ENCODE measurements at regions not wholly inside any gene's neighbourhood (a gene's known extent, or its start where the extent isn't known, plus 50 kb on each side); places are given as distances from the start of the nearest gene placed in this dataset.

DNA sequence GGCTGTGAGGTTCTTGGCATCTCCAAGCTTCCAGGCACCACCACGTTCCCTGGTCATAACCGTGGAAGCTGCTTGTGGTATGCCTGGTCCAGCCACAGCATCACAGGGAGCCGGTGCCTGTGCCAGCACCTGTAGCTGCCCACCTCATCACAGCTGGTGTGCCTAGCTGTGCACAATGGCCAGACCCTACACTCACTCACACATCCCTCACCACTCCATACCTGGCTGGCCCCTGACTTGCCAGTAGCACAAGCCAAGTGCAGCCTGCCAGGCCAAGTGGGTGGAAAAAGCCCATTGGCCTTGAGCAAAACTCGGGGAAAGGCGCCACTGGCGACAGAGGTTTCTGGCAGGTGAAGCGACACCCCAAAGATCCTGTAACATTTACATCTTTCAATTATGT lies 192.3 kb upstream of the MANEA start:
- ATAC-seq (peak; percentile 16), DNase-seq (peak; percentile 47)
- H3K4me1 ChIP-seq, result no peaks in the 10 kb centered on the region
- TF ChIP-seq, protein P1, sequence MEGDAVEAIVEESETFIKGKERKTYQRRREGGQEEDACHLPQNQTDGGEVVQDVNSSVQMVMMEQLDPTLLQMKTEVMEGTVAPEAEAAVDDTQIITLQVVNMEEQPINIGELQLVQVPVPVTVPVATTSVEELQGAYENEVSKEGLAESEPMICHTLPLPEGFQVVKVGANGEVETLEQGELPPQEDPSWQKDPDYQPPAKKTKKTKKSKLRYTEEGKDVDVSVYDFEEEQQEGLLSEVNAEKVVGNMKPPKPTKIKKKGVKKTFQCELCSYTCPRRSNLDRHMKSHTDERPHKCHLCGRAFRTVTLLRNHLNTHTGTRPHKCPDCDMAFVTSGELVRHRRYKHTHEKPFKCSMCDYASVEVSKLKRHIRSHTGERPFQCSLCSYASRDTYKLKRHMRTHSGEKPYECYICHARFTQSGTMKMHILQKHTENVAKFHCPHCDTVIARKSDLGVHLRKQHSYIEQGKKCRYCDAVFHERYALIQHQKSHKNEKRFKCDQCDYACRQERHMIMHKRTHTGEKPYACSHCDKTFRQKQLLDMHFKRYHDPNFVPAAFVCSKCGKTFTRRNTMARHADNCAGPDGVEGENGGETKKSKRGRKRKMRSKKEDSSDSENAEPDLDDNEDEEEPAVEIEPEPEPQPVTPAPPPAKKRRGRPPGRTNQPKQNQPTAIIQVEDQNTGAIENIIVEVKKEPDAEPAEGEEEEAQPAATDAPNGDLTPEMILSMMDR (IDR thresholded peaks at IDR 0.05), result no peak
- no peaks in the 10 kb centered on the region for H3K36me3 ChIP-seq
- H3K9me3 ChIP-seq, result no peaks in the 10 kb centered on the region
- H3K4me3 ChIP-seq, result no peak overlapping the region
- no peaks in the 10 kb centered on the region for H3K27me3 ChIP-seq
- no peak overlapping the region for H3K27ac ChIP-seq
- intact Hi-C loops (cut with DNase I), result no loop called here

DNA sequence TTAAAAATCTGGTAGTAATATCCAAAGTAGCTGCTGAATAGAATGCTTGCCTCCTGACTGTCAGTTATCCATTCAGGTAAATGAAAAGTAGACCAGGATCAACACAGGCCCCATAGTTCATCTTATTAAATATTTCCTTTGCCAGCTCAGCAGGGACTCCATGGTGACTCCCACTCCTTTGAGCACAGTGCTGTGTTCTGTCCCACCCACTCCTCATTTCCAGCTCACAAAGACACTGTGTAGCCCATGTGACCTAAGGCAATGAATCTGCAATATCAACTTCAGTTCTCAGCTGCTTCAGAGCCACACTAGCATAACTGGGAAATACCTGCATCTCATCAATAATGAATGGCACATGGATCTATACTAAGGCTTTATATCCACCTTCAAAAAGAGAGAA lies 189.5 kb upstream of the MANEA start:
- Histone ChIP-seq H3K27ac (no peak overlapping the region), H3K27me3 (no peaks in the 10 kb centered on the region), H3K4me1 (no peaks in the 10 kb centered on the region), H3K36me3 (no peaks in the 10 kb centered on the region), H3K9me3 (no peaks in the 10 kb centered on the region), H3K4me3 (no peak overlapping the region)
- TF ChIP-seq, protein P1 (IDR thresholded peaks at IDR 0.05), result no peak
- DNase-seq (no peak), ATAC-seq (no peak)
- intact Hi-C loops (cut with DNase I), result no loop called here

DNA sequence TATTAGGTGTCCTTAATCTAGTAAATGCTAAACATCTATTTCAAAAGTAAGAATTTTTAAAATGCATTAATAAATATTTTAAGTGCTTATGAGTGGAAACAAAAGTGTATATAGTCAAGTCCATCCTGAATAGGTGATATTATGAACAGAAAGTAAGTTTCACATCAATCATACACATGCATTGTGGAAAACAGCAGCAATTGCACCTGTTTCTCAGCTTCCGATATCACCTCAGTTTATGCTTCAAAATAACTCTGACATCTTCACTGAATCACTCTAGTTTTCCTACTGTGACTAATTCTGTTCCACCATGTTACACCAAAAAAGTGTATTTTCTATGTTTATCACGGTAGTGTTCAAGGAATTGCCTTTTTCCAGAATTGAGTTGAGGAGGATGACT lies 172.6 kb upstream of the MANEA start:
- TF ChIP-seq, protein P1 (IDR thresholded peaks at IDR 0.05), result no peak
- H3K27me3 ChIP-seq, result no peaks in the 10 kb centered on the region
- H3K36me3 ChIP-seq, result no peaks in the 10 kb centered on the region
- no peaks in the 10 kb centered on the region for H3K4me1 ChIP-seq
- no peak overlapping the region for H3K4me3 ChIP-seq
- H3K9me3 ChIP-seq, result no peaks in the 10 kb centered on the region
- H3K27ac ChIP-seq, result no peak overlapping the region
- ATAC-seq, result no peak
- no peak for DNase-seq
- intact Hi-C loops (cut with DNase I), result no loop called here

DNA sequence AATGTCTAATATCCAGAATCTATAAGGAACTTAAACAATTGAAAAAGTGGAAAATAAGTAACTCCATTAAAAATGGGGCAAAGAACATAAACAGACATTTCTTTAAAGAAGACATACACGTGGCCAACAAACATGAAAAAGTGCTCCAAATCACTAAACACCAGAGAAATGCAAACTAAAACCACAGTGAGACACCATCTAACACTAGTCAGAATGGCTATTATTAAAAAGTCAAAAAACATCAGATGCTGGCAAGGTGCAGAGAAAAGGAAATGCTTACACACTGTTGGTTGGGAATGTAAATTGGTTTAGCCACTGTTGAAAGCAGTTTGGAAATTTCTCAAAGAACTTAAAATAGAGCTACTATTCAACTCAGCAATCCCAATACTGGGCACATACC lies 169.2 kb upstream of the MANEA start:
- intact Hi-C loops (cut with DNase I), result no loop called here
- H3K4me3 ChIP-seq, result no peak overlapping the region
- H3K9me3 ChIP-seq, result no peaks in the 10 kb centered on the region
- ATAC-seq, result no peak
- no peak for DNase-seq
- TF ChIP-seq, protein P1 (IDR thresholded peaks at IDR 0.05), result no peak
- H3K27ac ChIP-seq, result no peak overlapping the region
- H3K4me1 ChIP-seq, result no peaks in the 10 kb centered on the region
- H3K27me3 ChIP-seq, result no peaks in the 10 kb centered on the region
- H3K36me3 ChIP-seq, result no peaks in the 10 kb centered on the region

DNA sequence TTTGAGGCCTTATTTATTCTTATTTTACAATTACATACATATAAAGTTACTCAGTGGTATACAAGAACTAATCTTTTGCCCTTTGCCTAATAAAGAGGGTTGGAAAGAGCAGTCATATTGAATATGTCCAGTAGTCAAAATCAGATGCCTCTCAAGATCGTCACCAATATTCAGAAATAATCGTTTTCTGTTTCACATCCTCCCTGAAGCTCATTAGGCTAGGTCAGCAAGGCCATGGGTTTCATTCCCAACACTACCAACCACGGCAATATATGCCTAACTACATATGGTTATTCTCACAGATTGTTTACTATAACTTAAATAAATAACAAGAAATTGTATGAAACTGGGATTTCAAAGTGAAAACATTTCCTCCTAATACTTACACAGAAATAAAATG lies 167.2 kb upstream of the MANEA start:
- ATAC-seq (no peak), DNase-seq (no peak)
- no peak overlapping the region for H3K27ac ChIP-seq
- no peaks in the 10 kb centered on the region for H3K9me3 ChIP-seq
- H3K4me1 ChIP-seq, result no peaks in the 10 kb centered on the region
- no peaks in the 10 kb centered on the region for H3K27me3 ChIP-seq
- intact Hi-C loops (cut with DNase I), result no loop called here
- no peak overlapping the region for H3K4me3 ChIP-seq
- no peaks in the 10 kb centered on the region for H3K36me3 ChIP-seq
- TF ChIP-seq, protein P1 (IDR thresholded peaks at IDR 0.05), result no peak

DNA sequence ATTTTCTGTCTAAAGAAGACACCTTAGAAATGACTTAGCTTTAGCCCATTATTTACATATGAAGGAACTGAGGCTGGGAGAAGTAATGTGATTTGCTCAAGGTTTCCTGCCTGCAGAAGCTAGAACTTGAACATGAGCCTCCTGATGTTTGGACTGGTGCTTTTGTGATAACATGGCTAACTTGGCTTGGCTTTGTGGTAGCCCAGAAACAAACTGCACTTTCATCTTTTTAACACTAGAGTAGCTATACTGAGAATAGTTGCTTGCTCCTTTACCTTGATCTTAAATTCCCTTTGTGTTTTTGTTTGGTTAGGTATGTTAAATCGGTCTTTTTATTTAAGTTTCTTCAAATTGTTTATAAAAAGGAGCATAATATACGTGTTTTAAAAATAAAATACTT lies 163.5 kb upstream of the MANEA start:
- DNase-seq, result no peak
- ATAC-seq, result no peak
- Histone ChIP-seq H3K4me1 (no peaks in the 10 kb centered on the region), H3K27ac (no peak overlapping the region), H3K36me3 (no peaks in the 10 kb centered on the region), H3K27me3 (no peaks in the 10 kb centered on the region), H3K4me3 (no peak overlapping the region), H3K9me3 (no peaks in the 10 kb centered on the region)
- intact Hi-C loops (cut with DNase I), result no loop called here
- TF ChIP-seq, protein P1 (IDR thresholded peaks at IDR 0.05), result no peak

All from upper lobe of right lung (tissue), 1 donor.